HG03095 (cell line): ENCODE measurements at regions not wholly inside any gene's neighbourhood (a gene's known extent, or its start where the extent isn't known, plus 50 kb on each side); places are given as distances from the start of the nearest gene placed in this dataset.
"Not testable (repeated sequence)": the region's sequence is repeated elsewhere in the genome, so short reads cannot be mapped to it uniquely, and the experiment has no call there.

ENCODE experiments used
- ATAC-seq: cut with Tn5 transposase; IDR thresholded peaks from one replicate; pipeline ENCODE4 v1.9.1; 2021; ENCODE audit warnings: moderate library complexity; ENCODE audit not compliant: unreplicated experiment

- no peak for ATAC-seq
These were observed 188.7 kb upstream of the IGF1 start for GRCh38 chr12:102669056-102669455.

GRCh38 chr12:102666176-102666575 is 185.8 kb upstream of the IGF1 start:
- ATAC-seq, result not testable (repeated sequence)

GRCh38 chr12:102659200-102659911 is 179.0 kb upstream of the IGF1 start:
- ATAC-seq, result no peak

GRCh38 chr12:102653406-102653805 is 173.0 kb upstream of the IGF1 start:
- ATAC-seq, result no peak

- peak; percentile 69 for ATAC-seq
These were observed 172.4 kb upstream of the IGF1 start for GRCh38 chr12:102652645-102653313.

GRCh38 chr12:102645968-102646367 is 165.6 kb upstream of the IGF1 start:
- ATAC-seq, result no peak

GRCh38 chr12:102643879-102644575 is 163.7 kb upstream of the IGF1 start:
- ATAC-seq, result no peak

GRCh38 chr12:102642199-102642598 is 161.8 kb upstream of the IGF1 start:
- no peak for ATAC-seq

- not testable (repeated sequence) for ATAC-seq
These were observed 160.3 kb upstream of the IGF1 start for GRCh38 chr12:102640658-102641057.

GRCh38 chr12:102638777-102639176 is 158.4 kb upstream of the IGF1 start:
- ATAC-seq, result no peak

- no peak for ATAC-seq
These were observed 153.7 kb upstream of the IGF1 start for GRCh38 chr12:102633981-102634605.

GRCh38 chr12:102631274-102631673 is 150.9 kb upstream of the IGF1 start:
- ATAC-seq, result no peak

GRCh38 chr12:102629262-102629888 is 149.0 kb upstream of the IGF1 start:
- no peak for ATAC-seq

- no peak for ATAC-seq
These were observed 145.5 kb upstream of the IGF1 start for GRCh38 chr12:102625819-102626218.

GRCh38 chr12:102622618-102623017 is 142.3 kb upstream of the IGF1 start:
- no peak for ATAC-seq

GRCh38 chr12:102618197-102618877 is 138.0 kb upstream of the IGF1 start:
- no peak for ATAC-seq

GRCh38 chr12:102616692-102617091 is 136.3 kb upstream of the IGF1 start:
- ATAC-seq, result no peak

GRCh38 chr12:102611995-102612394 is 131.6 kb upstream of the IGF1 start:
- no peak for ATAC-seq

- no peak for ATAC-seq
These were observed 129.6 kb upstream of the IGF1 start for GRCh38 chr12:102609996-102610395.

- no peak for ATAC-seq
These were observed 122.7 kb upstream of the IGF1 start for GRCh38 chr12:102603021-102603420.
